ENCODE measurements at regions not wholly inside any gene's neighbourhood (a gene's known extent, or its start where the extent isn't known, plus 50 kb on each side); places are given as distances from the start of the nearest gene placed in this dataset.
"Not testable (repeated sequence)": the region's sequence is repeated elsewhere in the genome, so short reads cannot be mapped to it uniquely, and the experiment has no call there.

DNA sequence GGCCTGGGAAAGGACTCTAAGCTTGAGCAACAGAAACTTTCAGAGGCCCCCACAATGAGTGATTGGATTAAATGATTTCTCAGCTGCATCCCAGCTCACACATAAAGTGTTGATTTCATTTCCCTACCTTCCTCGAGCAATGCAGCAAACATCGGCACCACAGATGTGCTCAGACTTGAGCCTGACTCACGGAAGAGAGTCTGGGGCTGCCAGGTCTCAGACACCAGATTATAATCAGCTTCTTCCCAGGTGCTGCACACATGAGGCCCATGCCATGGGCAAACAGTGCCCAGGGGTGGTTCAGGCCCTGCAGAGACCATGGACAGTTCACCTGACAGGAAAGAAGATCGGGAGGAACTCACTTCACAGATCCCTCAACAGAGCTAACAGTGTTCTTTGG is 226.6 kb upstream of the TENM4 start:
- DNase-seq: no peak

DNA sequence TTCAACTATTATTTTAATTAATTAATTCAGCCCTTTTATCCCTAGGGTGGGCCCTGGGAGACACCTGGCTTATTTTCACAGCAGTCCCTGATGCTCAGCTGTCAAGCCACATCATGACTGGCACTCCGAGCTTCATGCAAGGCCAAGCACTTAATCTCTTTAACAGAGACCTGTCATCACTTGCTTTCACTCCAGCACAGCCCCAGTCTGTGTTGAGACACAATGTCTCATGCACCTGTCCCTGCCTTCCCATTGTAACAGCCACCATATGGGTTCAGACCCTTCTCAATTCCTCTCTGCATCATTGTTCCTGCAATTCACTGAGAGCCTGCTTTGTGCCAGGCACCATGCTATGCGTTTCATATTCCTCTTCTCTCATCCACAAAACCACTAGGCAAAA is 222.2 kb upstream of the TENM4 start:
- no peak for DNase-seq

DNA sequence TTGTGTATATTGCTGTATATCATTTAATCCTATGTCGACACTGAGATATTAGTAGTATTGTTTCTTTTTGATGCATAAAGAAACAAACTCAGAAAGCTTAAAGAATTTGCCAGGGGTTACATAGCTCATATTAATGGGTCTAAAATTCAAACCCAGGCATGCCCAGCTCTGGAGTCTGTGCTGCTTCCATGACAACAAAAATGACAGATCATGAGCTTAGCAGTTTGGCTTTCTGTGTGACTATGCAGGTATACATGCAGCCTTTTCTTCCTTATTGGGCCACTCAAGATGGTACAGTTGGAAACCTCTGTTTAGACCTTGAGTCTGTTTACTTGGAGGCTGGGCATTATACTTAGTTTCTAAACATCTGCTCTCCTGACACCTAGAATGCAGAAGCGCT is 220.5 kb upstream of the TENM4 start:
- DNase-seq: no peak

DNA sequence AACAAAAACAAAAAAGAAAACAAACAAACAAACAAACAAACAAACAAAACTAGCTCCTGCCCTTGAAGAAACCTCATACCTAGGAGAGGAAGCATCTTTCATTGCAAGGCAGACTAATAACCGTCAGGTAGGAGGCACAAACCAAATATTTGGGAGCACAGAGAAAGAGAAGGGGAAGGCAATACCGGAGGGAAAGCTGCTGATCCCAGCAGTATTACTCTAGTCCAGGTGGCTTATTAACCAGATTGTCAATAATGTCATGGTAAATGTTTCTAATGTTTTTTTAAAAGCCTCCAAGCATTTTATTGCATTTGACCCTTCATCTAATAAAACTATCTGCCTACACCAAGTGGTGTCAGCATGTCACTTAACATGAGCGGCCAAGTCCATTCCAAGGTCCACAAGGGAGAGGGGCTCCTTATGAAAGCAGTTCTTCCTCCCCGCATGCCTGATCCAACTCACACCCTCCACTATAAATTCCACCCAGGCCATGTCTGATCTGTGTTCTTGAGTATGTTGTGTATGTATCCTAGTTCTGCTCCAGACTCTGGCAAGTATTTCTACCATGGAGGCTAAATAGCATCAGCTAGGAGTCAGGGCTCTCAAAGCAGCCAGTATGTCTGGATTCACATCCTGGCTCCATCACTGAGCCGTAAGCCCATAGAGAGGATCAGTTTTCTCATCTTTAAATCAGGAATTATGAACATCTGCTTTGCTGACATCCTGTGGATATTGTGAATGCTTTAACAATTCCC is 208.1 kb upstream of the TENM4 start:
- no peak for DNase-seq

DNA sequence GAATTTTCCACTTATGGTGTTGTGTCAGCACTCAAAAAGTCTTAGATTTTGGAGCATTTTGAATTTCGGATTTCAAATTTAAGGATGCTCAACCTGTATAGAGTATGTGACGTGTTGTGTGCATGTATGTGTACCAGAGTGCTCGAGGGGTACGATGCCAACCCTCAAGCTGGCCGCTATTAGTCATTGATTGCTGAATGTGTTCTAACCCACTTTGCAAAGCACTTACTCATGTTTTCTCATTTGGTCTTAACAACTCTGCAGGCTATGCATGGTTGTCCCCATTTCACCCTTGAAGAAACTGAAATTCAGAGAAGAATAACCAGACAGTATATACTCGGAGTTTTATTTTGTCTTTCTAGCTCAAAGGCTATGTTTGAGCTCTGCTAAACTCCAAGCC is 196.4 kb upstream of the TENM4 start:
- DNase-seq: no peak

DNA sequence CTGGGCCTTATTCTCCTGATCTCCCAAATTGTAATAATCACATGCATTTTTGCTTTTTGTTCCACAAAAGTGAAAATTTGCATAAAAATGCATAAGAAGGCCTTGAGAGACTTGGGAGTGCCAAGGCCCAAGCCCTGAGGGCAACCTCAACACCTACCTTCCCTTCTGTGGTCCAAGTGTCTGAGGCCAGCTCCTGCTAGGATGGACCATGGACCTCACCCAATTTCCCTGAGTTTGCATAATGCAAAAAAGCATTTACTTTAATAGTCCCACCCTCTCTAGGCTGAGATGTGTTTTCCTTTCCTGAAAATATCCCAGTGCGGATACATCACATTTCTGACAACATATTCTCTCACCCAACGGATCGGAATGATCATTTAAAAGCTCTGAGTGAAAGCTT is 194.1 kb upstream of the TENM4 start:
- DNase-seq: no peak

DNA sequence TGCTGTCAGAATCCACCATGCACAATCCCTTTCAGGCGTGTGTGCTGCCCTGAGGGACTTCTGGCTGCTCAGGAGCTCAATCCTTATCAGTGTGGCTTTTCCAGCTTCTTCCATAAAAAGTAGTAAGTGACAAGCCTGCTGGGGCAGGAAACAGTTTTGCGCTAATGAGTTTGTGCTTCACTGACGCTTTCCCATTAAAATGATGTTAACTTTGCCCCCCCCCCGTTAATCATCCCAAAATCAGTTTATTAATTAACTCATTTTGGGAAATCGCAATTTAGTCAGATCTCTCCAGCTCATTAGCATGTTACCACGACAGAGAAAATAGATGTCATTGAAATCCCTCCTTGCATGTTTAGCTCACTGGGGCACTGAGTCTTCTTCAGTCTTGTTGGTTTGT is 186.5 kb upstream of the TENM4 start:
- no peak for DNase-seq

DNA sequence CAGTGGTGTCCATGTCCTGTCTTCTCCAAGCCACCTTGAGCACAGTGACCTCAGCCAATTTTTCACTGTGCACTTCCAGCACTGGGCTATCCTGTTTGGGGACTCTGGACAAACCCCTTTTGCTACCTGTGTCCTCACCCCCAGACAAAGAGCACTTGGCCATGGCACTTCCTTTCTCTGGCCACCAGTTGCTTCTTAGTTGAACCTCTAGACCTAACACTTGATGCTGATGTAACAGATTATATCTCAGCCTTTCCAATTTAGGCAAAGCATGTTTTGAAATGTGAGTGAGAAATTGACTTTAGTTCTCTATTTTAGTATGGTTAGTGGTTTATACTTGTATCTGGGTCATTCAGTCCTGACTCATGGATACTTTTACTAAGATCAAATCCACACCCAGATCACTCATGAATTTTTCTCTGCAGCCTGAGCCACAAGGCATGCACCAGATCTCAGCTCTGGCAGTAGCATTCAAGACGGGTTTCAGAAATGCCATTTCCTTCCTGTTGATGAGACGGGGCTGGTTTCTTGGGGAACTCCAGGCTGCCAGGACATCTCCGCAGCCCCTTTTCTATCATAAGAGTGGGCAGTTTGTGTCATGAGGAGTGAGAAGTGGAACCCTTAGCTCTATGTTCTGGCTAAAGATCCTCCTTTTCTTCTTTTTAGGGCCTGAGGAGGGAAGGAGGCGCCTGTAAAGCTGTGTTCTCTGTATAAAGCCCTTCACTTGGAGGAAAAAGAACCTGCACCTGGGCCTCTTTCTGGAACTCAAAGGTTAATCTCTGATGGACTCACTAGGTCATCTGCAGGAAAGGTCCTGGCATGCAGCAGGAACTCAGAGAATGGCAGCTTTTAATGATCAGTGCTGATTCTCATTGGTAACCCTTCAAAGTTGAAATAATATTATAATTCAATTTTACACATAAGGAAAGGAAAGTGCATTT is 185.6 kb upstream of the TENM4 start:
- no peak for DNase-seq

DNA sequence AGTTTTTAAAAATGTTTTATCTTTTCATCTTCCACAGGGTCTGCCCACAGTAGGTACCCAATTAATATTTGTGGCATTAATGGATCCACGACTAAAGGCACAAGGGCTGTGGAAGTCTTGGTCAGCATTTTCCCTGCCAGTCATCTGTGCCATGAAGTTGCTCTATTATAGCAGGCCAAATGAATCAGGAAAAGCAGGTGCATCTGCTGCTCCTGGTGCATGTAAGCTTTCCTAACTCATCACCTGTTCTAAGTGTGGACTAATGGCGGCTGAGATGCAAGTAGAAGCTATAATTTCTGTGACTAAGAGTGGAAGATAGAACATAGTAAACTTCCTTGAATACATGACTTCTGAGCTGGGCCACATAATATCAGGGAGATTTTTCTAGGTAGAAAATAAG is 182.5 kb upstream of the TENM4 start:
- no peak for DNase-seq

DNA sequence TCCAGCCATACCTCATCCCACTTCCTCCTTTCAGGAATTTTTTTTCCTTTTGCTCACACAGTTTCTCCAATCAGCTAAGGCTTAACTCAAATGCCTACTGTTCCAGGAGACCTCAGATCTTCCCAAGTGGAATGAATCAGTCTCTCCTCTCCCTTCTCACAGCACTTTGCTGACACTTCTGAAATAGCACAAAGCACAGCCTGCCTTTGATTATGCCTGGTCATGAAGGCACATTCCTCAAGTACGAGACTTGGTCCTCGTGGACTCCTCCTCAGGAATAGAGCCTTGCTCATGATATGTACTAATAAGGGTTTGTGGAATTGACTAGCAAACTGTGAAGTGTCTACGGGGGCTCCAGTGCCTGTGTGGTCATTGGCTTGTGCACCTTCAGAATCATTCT is 176.7 kb upstream of the TENM4 start:
- no peak for DNase-seq

DNA sequence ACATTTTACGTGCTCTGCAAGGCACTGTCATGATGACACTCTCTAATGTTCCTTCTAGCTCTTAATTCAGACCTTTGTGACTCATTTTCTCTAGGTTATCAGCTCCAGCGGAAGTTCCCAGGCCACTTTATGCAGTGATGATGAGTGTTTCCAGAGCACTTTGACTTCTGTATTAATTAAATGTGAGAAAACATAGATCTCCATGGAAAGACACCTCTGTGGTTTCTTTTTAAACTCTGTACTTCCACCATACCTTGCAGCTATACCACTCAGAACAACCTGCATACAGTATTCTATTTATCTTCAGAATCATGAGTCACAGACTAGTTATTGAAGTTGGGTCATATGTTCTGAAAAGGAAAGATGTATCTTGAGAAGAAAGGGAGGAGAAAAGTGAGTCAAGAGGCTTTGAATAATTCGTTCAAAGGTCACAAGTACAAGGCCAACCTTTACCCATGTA is 175.6 kb upstream of the TENM4 start:
- DNase-seq: no peak

DNA sequence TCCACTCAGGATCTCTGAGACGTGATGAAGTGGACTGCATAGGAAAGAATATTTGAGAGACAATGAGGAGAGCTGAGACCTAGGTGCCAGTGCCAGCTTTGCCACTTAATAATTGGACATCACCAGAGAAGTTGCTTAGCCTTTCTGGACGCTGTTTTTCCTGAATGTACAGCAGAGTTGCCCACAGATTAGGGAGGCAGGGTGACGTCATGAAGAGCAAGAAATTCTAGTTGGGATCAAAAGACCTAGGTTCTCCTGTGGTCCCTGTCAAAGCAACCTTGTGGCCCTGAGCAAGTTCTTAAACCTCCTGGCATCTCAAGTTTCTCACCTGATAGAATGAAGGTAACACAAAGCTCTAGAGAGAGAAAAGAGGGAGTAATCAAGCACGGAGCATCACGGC is 174.6 kb upstream of the TENM4 start:
- DNase-seq: no peak

DNA sequence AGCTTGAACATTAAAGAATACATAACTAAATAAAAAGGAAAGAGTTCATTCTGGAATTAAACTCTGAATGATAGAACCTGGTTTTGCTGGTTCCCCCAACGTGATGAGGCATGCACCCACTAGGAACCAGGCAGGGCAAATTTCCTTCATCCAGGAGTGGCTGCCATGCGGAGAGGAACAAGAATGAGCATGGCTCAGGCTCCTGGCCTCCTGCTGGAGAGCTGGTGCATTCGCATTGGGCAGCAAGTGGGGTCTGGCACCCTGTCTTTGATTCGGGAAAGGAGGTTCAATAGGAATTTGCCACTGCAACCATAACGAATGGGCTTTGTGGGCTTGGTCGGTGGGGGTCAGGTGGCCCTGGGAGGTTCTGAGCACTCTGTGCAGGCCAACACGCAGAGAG is 169.8 kb upstream of the TENM4 start:
- no peak for DNase-seq

DNA sequence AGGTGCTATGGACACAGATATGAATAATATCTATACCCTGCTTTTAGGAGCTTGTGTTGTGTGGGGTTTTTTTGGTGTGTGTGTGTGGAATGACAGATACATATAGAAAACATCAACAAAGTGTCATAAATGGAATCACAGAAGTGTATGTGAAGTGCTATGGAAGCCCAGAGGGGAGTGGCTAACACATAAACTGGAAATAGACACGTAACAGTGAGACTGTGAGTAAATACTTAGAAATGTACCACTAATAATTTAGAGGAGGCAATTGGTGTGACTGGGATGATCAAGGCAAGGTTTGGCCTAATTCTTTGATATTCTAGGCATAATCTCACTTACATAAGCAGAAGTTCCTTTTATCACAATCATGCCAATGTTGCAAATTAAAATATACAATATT is 169.3 kb upstream of the TENM4 start:
- no peak for DNase-seq

DNA sequence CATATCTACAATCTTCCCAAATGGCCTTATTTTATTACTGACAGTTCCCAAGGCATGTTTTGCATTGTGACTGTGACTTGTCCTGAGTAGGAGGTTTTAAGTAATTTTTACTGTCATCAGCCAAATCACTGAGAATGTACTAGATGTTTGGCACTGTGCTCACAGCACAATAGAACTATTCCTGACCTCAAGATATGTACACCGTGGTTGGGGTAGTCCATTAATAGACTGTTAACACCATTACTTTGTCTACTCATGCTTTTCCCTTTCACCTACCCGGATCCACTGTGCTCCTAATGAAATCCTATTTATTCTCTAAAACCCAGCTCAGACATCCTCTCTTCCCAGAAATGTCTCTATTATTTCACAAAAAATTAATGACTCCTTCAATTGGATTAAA is 168.7 kb upstream of the TENM4 start:
- no peak for DNase-seq

DNA sequence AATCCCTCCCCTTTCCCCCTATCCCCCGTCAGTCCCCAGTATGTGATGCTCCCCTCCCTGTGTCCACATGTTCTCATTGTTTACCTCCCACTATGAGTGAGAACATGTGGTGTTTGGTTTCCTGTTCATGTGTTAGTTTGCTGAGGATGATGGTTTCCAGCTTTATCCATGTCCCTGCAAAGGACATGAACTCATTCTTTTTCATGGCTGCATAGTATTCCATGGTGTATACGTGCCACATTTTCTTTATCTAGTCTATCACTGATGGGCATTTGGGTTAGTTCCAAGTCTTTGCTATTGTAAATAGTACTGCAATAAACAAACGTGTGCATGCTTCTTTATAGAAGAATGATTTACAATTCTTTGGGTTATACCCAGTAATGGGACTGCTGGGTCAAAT is 165.6 kb upstream of the TENM4 start:
- DNase-seq: not testable (repeated sequence)

DNA sequence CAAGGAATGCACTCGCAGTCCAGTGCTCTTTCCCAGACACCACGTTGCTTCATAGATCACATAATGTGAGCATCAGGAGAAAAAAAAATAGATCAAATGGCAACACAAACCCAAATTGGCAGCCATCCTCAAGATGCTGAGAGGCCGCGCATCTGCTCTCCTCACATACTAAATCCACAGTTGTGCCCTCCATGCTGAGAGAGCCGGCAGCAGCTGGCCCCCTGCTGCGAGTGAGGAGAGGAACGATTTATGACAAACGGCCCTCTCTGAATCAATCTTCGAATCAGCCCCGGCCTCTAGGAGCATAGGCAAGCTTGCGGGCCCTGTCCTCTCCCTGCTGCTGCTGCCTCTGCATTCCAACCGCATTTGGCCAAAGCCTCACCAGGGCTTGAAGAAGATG is 159.9 kb upstream of the TENM4 start:
- DNase-seq: no peak

DNA sequence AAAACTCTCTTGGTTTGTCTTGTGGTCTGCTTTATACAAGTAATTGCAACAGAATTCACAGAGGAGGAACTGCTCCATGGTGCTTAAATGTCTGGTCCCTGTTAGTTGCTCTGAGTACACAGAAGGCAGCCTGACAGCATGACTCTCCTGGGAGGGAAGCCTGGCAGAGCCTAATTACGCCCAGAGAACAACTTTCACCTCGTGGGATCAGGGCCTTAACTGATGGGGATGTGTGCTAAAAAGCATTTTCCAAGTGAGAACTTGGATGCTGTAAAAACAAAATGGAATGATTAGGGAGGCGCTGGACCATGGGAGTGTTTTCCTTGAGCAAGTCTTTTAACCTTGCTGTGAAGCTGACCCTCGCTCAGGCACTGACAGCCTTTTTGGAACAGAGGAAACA is 154.0 kb upstream of the TENM4 start:
- DNase-seq: no peak

DNA sequence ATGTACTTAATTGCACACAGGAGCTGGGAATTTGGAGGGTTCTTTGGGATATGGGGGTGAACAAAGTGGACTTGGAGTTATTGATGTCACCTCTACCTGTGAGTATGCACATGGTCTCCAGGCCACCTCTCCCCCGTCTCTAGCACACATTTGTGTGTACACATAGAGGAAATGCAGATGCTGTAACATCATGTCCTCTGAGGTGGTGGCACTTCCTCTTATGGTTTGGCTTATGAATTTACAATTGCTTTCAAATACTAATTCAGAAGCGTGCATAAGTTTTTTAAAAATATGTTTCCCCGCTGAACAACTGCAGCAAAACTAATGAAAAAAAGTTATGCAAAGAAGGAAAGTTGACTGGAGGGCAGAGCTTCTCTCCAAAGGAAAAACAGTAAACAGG is 152.0 kb upstream of the TENM4 start:
- DNase-seq: no peak

DNA sequence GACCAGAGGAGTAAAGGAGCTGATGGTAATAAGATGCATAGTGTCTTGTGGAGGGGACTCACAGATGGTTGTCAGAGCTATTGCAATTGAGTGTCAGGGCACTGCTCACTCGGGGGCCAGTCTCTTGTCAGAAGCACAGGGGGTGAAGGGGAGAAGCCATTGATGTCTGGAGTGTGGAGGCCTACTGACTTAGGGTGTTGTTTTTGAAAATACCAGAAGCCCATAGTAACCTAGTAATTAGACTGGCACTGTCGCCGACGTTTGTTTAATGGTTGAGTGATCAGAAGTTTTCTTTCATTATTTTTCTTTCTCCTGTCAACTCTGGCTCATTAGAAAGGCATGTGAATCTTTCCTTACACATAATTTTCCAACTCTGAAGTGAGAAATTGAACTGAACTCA is 151.6 kb upstream of the TENM4 start:
- no peak for DNase-seq

DNA sequence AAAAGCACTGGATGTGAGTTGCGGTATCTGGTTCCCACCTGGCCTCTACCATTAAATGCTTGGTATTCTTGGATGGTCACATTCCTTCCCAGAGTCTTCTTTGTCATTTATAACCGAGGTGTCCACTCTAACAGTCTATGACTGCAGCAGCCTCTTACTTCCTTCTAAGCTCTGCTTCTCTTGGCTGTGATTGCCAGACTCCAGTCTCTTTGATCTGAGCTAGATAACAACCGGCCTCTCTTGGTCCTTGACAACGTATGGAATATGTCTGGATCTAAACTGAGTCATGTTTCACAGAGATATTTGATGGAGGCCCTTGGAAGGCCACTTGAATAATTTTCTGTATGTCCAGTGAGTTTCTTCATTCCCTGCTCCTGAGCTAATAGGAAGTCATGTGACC is 141.6 kb upstream of the TENM4 start:
- DNase-seq: no peak

DNA sequence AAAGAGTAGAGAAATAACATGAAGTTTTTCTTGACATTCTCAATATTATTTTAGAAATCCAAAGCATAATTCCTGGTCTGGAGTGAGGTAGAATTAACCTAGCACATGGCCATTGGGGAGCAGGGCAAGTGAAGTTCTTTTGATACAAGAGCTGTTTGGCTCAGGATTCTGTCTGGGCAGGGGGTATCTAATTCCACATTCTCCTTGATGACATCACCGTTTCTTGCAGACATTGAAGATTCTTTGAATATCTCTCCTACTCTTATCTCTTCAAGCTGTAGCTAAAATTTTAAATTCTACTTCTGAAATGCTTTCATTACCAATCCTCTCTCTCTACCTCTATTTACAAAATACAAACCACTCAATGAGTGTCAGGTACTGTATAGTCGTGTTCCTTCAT is 138.2 kb upstream of the TENM4 start:
- no peak for DNase-seq

DNA sequence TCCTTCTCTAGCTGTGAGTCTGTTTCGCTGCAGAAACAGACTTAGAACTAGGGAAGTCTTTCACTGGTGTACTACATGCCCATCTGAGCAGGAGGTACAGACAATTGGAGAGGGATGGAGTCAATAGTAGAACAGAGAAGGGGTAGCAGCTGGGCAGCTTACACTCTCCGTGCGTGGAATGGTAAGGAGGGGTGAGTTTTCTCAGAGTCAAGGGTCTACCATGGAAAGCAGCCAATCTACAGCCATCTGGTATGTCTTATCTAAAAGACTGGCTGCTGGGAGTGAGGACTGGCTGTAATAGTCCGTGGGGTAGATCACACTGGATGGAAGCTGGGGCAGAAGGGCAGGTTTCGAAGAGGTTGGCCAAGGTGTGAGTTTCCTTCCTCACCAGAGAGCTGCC is 137.3 kb upstream of the TENM4 start:
- DNase-seq: no peak

DNA sequence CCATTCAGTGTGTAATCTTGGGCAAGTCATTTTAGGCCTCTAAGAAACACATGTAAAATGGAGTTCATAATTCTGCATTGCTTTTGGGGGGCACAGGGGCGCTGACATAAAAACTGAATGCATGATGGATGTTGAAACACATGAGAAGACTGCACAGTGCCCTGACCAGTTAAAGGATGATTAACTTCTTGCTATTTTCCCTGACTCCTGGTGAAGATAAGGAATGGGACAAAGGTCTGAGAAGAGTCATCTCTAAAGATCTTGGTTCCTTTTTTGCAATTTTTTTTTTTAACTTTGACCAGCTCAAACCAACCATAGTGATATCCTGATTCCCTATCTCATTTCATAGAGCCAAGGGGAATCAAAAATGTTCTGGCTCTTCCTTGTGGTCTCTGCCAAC is 134.9 kb upstream of the TENM4 start:
- DNase-seq: no peak

Measured in activated CD4-positive, alpha-beta T cell treated with anti-CD3 and anti-CD28 coated beads, Interleukin-2, amount 50 U/mL, for 1 hour (primary cell).